ENCODE measurements at regions not wholly inside any gene's neighbourhood (a gene's known extent, or its start where the extent isn't known, plus 50 kb on each side); places are given as distances from the start of the nearest gene placed in this dataset.

DNA sequence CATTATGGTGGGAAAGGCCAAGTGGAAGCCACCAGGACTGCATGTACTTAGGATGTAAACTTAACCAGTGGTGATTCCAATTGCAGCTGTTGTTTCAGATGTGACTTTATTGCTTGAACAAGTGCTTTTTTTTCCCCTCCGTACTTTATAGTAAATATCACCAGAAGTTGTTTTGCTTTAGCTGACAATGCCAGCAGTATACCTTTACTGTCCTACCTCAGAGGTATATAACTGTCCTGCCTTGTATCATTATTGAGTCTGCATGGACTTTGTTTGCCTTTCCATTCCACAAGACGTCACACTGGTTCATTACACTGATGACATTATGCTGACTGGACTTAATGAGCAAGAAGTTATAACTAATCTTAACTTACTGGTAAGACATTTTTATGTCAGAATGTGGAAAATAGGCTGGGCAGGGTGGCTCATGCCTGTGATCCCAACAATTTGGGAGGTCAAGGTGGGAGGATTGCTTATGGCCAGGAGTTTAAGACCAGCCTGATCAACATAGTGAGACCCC lies 77.1 kb upstream of the RAB18 start:
- TF ChIP-seq, protein P1, sequence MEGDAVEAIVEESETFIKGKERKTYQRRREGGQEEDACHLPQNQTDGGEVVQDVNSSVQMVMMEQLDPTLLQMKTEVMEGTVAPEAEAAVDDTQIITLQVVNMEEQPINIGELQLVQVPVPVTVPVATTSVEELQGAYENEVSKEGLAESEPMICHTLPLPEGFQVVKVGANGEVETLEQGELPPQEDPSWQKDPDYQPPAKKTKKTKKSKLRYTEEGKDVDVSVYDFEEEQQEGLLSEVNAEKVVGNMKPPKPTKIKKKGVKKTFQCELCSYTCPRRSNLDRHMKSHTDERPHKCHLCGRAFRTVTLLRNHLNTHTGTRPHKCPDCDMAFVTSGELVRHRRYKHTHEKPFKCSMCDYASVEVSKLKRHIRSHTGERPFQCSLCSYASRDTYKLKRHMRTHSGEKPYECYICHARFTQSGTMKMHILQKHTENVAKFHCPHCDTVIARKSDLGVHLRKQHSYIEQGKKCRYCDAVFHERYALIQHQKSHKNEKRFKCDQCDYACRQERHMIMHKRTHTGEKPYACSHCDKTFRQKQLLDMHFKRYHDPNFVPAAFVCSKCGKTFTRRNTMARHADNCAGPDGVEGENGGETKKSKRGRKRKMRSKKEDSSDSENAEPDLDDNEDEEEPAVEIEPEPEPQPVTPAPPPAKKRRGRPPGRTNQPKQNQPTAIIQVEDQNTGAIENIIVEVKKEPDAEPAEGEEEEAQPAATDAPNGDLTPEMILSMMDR (IDR thresholded peaks at IDR 0.05; ENCODE audit: insufficient read depth, low read length) = no peak
- TF ChIP-seq, protein P2, sequence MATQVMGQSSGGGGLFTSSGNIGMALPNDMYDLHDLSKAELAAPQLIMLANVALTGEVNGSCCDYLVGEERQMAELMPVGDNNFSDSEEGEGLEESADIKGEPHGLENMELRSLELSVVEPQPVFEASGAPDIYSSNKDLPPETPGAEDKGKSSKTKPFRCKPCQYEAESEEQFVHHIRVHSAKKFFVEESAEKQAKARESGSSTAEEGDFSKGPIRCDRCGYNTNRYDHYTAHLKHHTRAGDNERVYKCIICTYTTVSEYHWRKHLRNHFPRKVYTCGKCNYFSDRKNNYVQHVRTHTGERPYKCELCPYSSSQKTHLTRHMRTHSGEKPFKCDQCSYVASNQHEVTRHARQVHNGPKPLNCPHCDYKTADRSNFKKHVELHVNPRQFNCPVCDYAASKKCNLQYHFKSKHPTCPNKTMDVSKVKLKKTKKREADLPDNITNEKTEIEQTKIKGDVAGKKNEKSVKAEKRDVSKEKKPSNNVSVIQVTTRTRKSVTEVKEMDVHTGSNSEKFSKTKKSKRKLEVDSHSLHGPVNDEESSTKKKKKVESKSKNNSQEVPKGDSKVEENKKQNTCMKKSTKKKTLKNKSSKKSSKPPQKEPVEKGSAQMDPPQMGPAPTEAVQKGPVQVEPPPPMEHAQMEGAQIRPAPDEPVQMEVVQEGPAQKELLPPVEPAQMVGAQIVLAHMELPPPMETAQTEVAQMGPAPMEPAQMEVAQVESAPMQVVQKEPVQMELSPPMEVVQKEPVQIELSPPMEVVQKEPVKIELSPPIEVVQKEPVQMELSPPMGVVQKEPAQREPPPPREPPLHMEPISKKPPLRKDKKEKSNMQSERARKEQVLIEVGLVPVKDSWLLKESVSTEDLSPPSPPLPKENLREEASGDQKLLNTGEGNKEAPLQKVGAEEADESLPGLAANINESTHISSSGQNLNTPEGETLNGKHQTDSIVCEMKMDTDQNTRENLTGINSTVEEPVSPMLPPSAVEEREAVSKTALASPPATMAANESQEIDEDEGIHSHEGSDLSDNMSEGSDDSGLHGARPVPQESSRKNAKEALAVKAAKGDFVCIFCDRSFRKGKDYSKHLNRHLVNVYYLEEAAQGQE (IDR thresholded peaks at IDR 0.05; ENCODE audit: insufficient replicate concordance, low read depth) = no peak
- TF ChIP-seq POLR2AphosphoS5 (IDR thresholded peaks at IDR 0.05; ENCODE audit: low read depth) = no peak
